ENCODE measurements at regions not wholly inside any gene's neighbourhood (a gene's known extent, or its start where the extent isn't known, plus 50 kb on each side); places are given as distances from the start of the nearest gene placed in this dataset.

DNA sequence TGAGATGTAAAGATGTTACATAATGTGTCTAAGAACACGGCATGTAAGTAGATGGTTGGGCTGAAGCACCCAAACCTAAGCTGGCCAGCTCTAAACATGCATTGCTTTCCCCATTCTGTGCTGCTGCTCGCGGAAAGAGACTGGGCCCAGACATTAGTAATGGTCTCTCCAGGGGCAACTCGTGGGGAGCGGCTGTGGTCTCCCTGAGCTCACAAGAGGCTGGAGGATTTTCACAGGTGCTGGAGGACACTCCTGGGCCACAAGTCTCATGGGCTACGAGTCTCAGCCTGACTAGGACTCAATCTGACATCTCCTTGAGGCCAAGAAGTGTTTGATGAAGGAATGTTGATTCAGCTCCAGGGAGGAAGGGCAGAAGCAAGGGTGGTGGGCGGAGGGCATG, 92.7 kb upstream of the PTCH1 start:
- DNase-seq, result no peak

DNA sequence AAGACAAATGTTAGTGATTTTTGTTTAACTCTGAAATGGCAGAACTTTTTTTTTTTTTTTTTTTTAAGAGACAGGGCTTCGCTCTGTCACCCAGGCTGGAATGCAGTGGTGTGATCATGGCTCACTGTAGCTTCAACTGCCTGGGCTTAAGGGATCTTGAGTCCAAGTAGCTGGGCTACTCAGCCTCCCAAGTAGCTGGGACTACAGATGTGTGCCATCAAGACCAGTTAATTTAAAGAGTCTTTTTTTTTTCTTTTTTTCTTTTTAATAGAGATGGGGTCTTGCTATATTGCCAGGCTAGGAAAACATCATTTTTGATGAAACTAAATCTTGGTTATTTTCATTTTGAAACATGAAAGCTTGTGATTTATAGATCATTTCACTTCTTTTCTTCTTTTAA, 91.6 kb upstream of the PTCH1 start:
- no peak for DNase-seq

DNA sequence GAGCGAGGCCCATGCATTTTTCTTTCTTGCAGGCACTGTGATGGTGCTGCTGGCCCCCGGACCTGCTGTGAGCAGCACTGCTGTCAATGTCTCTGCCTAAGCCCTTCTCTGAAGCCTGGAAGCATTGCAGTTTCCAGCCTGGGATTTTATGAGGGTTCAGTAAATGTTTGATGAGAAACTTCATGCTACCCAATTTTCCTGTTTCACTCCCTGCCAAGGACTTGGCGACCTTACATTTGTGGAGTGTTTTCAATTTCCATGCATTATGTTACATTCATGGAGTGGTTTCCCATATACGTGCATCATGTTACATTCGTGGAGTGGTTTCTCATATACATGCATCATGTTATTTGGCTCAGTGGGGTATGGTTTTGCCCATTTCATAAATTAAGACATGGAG, 90.7 kb upstream of the PTCH1 start:
- no peak for DNase-seq

DNA sequence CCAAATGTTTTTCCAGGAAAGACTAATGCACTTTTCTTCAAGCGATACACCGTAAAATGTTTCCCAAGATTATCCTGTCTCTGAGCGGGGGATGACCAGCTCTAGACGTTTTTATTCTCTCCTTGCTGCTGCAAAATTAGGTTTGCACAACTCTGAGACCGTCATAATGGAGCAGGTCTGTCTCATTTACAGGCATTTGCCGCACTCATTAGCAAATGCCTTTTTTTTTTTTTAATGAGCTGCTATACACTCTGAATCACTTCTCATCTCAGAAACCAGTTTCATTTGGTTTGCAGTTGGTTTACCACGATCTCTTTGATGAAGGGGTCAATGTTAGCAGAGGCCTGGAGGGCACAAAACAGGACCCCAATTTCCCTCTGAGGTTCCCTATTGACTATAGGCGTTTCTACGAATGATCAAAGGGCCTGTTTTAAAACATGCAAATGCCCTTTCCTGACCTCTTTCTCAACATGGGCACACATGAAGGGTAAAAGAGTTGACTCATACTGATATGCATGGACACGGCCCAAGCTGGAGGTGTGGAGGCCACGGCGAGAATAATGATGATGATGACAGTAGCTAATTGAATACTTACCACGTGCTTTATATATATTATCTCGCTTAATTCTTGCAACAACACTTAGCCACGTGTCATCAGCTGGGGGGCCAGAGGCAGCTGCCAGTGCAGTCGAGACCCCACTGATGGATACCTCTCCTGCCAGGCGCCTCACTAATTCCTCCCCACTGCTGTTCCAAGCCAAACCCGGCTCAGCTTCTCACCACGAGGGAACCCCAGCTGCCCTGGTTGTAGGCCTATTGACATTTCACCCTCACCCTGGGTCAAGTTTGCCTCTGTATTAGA, 89.9 kb upstream of the PTCH1 start:
- no peak for DNase-seq

GRCh38 chr9:95605816-95606488, 89.2 kb upstream of the PTCH1 start:
- no peak for DNase-seq

DNA sequence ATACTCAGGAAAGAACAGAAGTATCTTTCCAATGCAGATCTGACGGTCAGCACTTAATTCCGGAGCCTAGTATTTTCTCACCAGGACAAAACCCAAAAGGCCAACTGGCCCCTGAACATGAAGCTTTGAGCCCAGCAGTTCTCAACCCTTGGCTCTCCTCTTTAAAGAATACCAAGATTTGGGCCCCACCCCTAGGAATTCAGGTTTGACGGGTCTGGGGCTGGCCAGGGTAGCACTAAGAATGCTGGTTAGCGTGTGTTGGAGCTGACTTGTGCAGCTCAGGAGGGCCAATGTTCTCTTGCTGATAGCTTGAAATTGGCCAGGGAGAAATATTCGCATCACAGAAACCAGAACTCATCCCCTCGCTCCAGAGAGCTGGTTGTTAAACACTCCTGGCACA, 88.3 kb upstream of the PTCH1 start:
- DNase-seq, result no peak

- no peak for DNase-seq
Observed at GRCh38 chr9:95598236-95598635, 81.5 kb upstream of the PTCH1 start.

DNA sequence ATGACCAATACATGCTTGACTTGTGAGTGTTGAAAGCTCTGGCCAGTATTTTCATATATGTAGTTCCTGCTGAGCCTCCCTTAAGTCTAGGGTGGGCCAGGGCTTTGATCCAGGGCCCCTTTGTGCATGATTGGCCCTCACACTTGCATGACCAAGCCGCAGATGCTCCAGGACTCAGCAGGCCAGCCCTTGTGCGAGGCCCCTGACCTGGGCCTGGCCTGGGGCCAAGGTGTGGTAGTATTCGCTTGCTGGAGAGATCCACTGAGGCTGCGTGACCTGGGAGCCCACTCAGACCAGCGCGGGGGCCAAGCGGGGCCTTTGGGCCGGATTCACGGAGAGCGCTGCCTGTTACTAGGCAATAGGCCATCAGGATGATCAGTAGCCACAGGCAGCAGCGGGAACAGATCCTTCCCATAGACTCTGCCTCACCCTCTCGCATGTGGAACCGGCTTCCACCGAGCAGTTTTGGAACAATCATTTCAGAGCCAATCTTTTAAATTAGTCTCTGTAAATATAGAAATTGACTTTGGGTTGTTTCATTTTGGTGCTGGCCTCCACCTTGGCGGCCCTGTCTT, 79.0 kb upstream of the PTCH1 start:
- no peak for DNase-seq

DNA sequence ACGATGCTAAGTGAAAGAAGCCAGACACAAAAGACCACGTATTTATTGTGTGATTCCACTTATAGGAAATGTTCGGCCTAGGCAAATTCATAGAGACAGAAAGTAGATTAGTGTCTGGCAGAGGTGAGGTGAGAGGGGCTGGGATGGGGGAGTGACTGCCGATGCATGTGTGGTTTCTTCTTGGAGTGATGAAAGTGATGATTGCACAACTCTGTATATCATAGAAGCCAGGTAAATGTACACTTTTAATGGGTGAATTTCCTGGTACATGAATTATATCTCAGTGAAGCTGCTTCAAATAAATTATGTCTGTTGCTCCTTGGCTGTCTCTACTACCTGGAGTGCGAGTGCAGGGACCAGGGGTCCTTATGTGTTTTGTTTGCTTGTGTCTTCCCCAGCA, 76.2 kb upstream of the PTCH1 start:
- DNase-seq, result no peak

GRCh38 chr9:95588724-95589588, 72.2 kb upstream of the PTCH1 start:
- no peak for DNase-seq

DNA sequence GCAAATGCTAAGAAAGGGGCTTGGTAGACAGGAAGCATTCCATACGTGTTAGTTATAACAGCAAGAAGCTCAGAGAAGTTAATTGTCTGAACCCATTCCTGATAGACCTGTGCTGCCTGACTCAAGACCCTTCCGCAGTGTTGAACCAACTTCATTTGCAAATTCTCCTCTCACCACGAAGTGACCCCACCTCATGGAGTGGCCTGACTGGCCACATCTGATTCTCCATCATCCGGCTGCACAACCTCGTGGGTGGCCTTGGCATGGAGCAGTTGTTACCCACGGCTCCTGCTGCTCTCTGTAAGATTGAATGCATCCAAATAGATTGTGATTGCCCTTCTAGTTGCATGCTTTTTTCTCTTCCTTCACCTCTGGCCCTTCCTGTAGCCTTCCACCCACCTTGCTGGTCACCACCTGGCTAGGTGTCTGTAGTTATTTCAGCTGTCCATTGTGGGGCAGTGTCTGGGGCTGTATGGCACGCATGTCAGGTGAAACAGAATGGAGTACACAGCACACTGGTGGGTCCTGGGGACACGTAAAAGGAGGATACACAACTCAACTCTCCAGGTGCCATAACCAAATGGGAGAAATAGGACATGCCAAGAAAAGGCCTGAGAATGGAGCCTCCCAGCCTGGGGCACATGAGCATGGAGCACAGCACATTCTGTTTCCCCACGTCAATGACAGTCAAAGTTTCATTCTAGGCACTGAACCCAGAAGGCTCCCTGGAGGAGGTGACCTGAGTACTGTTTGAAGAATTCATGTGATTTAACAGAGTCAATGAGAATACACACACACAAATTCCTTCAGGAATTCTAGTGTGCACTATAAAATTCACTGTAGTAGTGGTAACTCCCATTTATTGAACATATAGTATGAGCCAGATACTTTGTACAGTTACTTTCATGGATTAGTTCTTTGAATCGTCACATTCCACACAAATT, 70.5 kb upstream of the PTCH1 start:
- DNase-seq, result no peak

GRCh38 chr9:95586326-95586725, 69.6 kb upstream of the PTCH1 start:
- DNase-seq, result no peak

GRCh38 chr9:95585824-95586223, 69.1 kb upstream of the PTCH1 start:
- no peak for DNase-seq

- DNase-seq, result no peak
Observed at GRCh38 chr9:95584176-95584575, 67.4 kb upstream of the PTCH1 start.

DNA sequence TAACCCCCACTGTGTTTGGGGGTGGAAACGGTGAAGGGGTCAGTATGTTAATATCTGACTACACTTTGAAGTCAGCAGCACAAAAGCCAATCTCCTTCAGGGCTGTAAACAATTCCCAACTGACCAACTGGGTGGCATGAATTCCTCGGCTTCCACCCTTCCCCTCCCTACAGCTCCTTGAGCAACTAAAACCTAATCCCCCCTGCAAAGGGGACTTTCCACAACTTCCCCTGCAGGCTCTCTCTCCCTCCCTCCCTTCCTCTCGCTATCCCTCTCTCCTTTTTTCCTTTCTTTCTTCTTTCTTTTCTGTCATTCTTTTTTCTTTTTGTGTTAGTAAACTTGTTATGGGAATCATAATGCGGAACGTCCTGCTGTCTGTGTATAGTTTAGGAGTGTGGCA, 65.1 kb upstream of the PTCH1 start:
- DNase-seq, result no peak

- no peak for DNase-seq
Observed at GRCh38 chr9:95580812-95581761, 64.3 kb upstream of the PTCH1 start.

DNA sequence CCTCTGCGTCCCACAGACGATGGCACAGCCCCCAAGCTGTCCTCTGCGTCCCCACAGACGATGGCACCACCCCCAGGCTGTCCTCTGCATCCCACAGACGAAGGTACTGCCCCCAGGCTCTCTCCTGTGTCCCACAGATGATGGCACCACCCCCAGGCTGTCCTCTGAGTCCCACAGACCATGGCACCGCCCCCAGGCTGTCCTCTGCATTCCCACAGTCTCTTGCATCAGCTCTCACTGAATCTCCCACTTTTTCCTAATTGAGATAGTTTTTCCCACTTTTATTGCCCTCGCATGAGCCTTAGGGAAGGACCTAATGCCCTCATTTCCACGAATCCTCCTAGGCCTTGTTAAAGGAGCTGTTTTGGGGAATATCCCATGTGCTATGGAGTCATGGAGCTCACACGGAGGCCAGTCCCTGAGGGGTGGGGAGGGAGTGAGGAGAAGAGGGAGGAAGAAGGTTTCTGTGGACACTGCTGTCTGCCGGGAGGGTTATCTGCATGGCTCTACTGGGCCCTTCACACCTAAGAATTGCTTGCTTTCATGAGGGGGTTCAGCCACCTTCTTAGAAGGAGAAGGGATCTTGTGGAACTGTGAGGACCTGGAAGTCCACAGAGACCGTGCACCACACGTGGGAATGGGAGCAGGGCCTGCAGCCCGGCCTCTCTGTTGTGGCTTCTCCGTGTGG, 58.2 kb upstream of the PTCH1 start:
- no peak for DNase-seq

- no peak for DNase-seq
Observed at GRCh38 chr9:95574176-95574575, 57.4 kb upstream of the PTCH1 start.

DNA sequence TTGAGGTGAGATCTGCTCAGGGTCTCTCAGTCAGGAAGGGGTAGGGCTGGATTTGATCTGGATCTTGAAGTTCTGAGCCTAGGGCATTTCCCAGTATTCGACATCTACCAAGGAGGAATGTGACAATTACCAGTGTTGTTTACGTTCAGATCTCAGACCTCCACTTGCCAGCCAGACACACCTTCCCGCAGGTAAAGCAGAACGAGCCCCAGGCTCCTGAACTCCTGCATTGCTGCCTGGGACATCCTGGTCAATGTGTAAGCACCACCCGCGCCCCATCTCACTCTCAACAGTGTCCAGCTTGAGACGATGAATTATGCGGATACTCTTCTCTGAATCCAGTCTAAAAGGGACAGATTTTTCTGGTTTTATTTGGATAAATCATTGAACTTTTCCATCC, 56.7 kb upstream of the PTCH1 start:
- DNase-seq, result no peak
